Skin epidermis (tissue), 12 donors: ENCODE measurements at regions not wholly inside any gene's neighbourhood (a gene's known extent, or its start where the extent isn't known, plus 50 kb on each side); places are given as distances from the start of the nearest gene placed in this dataset.
"Not testable (repeated sequence)": the region's sequence is repeated elsewhere in the genome, so short reads cannot be mapped to it uniquely, and the experiment has no call there.

Experiments
- H3K27ac ChIP-seq, 21 experiments: fragments of 200-600 bp; sonication (generic) in 11 of 21; one replicate each; pipeline ENCODE4 v1.5.0; 2020; ENCODE audit warnings: mild to moderate bottlenecking in 3 of 21, inconsistent platforms in 2 of 21, moderate library complexity in 2 of 21
- H3K4me3 ChIP-seq, 7 experiments: fragments of 200-600 bp; sonication (generic) in 2 of 7; one replicate each; pipeline ENCODE4 v1.5.0; 2020; ENCODE audit warnings: inconsistent platforms in 2 of 7, mild to moderate bottlenecking in 2 of 7, moderate library complexity in 1 of 7

DNA sequence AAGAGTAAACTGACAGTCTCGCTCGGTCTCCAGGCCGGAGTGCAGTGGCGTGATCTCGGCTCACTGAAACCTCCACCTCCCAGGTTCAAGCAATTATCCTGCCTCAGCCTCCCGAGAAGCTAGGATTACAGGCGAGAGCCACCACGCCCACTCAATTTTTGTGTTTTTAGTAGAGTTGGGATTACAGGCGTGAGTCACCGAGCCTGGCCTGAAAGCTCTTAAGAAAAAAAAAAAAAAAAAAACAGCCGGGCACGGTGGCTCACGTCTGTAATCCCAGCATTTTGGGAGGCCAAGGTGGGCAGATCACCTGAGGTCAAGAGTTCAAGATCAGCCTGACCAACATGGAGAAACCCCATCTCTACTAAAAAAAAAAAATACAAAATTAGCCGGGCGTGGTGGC lies 55.3 kb upstream of the THOC2 start:
- H3K4me3 ChIP-seq, H3K27ac ChIP-seq: not testable (repeated sequence)

DNA sequence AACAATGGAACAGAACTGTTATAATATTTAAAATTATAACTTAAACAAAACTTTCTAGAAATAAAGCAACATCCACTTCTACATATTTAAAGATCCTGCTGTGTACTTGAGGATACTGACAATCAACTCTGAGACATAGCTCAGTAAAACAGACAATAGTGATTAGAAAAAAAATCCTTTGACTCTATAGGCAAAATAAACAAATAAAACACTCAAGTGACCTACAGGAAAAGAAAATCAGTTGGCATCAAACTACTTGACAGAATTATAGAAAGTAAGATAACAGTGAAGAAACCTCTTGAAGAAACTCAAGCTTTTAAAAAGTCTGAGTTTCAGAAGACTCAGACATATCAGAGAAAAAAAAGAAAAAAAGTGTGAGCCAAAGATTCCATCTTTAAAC lies 55.9 kb upstream of the THOC2 start:
- Histone ChIP-seq H3K27ac (no peak overlapping the region), H3K4me3 (no peak overlapping the region)

DNA sequence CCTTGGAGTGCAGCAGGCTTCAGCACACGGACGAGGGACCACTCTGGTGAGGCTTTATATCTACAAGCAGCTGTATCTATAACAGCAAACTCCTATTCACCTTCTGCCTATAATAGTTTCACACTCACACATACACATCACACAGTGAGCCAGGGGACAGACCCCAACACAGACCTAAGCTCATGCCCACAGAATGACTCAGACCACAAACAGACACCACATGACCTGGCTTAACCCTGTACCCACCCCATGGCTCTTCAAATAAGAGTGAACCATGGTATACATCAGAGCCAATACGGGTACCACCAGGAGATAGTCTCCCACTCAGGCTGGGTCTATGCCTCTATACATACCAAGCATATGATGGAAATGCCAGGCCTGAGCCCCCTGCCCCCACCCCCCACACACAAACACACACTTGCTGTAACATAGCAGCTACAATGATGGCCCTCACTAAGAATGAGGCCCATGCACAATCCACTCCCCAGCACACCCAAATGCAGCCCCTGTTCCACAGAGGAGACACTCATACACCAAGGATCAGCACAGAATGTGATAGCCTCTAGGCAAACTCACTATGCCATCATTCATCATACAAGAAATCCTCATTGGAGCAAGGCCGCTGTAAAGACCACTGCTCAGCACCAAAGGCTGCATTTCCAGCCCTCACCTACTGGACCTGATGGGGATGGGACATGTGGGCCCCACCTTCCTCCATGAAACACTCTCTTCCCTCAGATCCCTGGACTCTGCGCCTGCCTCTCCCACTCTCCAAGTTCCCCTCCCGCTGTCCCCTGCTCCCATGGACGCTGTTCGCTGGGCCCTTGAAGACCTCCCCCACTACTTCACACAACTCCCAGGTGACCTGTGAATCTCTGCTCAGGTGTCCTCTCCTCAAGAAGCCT lies 62.1 kb upstream of the XIAP start:
- Histone ChIP-seq H3K27ac (no peak overlapping the region), H3K4me3 (no peak overlapping the region)

DNA sequence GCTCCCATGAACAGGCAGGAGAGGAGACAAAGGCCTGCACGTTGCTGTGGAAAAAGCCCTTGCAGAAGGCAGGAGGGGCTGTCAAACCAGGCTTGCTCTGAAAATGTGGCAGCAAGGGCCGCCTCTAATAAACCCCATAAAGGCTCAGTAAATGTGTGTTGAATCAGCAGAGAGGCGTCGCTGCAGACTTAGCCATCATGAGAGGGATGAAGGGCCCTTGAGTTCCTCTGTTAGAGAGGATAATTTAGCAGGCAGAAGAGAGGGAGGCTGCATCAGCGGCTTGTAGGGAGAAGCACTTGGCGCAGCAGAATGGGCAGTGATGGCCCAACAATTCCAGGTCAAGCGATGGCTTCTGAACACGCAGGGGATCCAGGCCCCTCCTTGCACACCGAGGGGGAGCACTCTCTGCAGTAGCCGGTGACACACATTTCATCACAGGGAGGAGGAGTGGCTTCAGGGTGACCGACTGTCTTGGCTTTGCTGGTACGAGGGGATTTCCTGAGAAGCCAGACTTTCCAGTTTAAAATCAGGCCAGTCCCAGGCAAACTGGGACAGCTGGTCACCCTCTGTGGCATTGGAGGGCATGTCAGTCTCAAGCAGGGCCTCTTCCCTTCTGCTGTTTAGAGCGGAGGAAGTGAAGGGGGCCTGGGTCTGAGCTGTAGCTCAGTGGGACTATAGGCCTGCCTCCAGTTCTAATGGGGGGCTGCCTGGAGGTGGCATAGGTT lies 61.0 kb upstream of the XIAP start:
- not testable (repeated sequence) for H3K4me3 ChIP-seq, H3K27ac ChIP-seq

DNA sequence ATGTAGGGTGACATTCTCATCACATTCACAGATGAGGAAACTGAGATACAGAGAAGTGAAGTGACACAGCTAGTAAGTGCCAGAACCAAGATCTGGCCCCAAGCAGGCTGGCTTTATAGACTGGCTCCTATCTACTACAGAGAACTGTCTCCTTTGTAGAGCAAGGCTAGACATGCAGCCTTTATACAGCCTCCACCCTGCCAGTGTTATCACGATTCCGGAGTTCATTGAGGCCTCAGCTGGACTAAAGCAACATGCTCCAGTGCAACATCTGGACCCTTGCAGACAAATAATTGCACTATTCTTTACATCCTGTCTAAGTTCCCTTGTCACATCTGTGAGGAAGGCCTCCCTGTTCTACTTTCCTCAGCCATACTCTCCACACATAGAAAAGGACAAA lies 58.0 kb upstream of the XIAP start:
- H3K4me3 ChIP-seq: no peak overlapping the region
- H3K27ac ChIP-seq: no peak overlapping the region

DNA sequence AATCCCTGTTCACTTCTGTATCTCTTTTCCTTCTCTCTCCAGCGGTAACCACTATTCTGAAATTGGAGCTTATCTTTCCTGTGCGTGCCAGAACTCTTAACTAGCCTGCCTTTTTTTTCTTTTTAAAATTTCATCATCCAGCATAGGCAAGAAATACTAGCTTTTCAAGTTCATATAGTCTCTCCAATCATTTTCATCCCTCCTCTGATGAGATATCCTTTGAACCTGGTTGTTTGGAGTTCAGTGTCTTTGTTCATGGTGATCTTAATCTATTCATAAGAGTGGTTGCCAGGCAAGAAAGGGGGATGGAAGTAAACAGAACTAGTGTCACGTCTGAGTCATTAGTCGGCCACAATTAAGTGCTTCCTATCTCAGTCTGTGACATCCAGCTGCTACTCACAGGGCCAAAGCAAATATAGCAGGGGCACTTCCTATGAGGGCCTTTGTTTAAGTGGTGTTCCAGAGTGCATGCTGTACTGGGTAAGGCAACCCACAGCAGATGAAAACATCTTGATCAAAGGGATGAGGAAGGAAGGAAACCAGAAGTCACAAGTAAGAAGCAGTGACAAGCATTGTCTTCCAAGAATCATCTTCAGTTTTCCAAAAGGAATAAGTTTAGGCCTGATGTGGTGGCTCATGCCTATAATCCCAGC lies 56.4 kb upstream of the XIAP start:
- Histone ChIP-seq H3K27ac (peak overlapping the region in 14 of 21 experiments; percentile 10 to 70 (median 38)), H3K4me3 (no peak overlapping the region)

DNA sequence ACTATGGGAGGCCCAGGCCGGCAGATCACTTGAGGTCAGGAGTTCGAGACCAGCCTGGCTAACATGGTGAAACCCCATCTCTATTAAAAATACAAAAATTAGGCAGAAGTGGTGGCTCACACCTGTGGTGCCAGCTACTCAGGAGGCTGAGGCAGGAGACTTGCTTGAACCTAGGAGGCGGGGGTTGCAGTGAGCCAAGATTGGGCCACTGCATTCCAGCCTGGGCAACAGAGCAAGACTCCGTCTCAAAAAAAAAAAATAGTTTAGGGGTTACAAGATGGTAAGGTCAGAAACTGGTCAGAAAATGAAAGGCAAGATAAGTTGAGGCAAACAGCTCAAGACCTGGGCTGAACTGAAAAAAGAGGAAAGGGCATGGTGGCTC lies 55.9 kb upstream of the XIAP start:
- peak overlapping the region in 14 of 21 experiments; percentile 10 to 70 (median 38) for H3K27ac ChIP-seq

DNA sequence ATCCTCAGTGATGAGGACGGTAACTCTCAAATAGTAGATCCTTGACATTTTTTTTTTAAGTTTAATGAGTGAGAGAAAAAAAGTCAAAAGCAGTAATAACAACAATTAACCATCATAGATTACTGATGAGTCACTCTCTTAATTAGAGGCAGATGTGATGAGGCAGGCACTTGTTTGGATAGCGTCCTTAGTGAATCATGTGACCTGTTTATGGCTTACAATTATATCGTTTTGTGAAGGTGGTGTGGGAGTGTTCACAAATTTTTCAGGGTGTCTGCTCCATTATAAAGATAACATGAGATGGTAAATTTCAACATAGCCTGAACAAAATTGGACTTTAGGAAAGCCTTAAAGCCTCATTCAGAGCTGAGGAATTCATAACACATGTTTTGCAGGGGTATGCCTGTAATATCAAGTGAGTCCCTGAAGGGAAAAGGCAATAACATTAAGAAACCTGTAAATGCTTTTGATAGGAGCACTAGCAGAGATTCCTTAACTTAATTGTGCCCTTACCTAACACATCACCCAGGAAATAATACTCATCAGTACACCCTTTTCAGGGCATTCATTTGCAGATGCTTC lies 51.9 kb upstream of the XIAP start:
- Histone ChIP-seq H3K4me3 (no peak overlapping the region), H3K27ac (peak overlapping the region in 2 of 21 experiments; percentile 21)

More for the DNA sequence above, 55.9 kb upstream of the XIAP start:
- H3K4me3 ChIP-seq: not testable (repeated sequence)

DNA sequence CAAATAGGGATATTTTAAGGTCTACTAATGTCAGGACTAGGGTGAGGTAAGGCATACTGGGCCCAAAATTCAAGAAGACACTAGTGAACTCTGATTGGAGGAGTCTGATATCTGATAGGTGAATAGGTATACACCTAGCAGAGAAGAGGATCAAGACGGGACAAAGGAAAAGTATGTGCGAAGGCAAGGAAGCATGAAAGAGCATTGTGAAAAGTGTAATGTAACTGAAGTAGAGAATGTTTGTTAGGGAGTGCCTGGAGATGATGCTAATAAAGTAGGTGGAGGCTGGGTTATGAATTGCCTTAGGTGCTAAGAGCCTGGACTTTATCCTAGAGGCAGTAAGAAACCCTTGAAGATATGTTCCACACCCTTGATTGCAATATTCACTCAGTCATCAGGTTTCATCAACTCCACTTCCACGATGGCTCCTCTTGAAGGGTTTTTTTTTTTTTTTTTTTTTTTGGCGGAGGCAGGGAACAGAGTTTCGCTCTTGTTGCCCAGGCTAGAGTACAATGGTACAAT lies 49.9 kb upstream of the XIAP start:
- Histone ChIP-seq H3K27ac (no peak overlapping the region), H3K4me3 (no peak overlapping the region)
